A549 (cell line): ENCODE measurements at regions not wholly inside any gene's neighbourhood (a gene's known extent, or its start where the extent isn't known, plus 50 kb on each side); places are given as distances from the start of the nearest gene placed in this dataset.

Experiments
- BHLHE40 ChIP-seq: IDR thresholded peaks from 2 replicates; pipeline ENCODE4 v1.6.1; 2012; ENCODE audit warnings: low read depth, low read length, inconsistent platforms
- CTCF ChIP-seq: fragments of >200 bp; sonication (Bioruptor Twin); formaldehyde crosslinking; IDR thresholded peaks from 3 replicates; pipeline ENCODE4 v1.5.1; 2016
- EP300 ChIP-seq, 2 experiments: fragments of >200 bp; sonication (Bioruptor Twin); formaldehyde crosslinking; IDR thresholded peaks; 2 replicates in 1 of 2; 3 replicates in 1 of 2; pipeline ENCODE4 v1.6.1; 2016 to 2017
- ESRRA ChIP-seq: fragments of 150-350 bp; IDR thresholded peaks from 2 replicates; pipeline ENCODE4 v1.6.1; 2014; ENCODE audit warnings: mild to moderate bottlenecking, low read length, borderline replicate concordance
- HOXA7 ChIP-seq: fragments of 250-450 bp; sonication (Bioruptor Pico); IDR thresholded peaks from 2 replicates; pipeline ENCODE4 v1.5.0; 2020; ENCODE audit warnings: mild to moderate bottlenecking, moderate library complexity
- KDM1A ChIP-seq: fragments of 200-600 bp; sonication (generic); IDR thresholded peaks from 2 replicates; pipeline ENCODE4 v1.6.1; 2016; ENCODE audit warnings: low read depth, mild to moderate bottlenecking
- MAZ ChIP-seq: fragments of 150-350 bp; IDR thresholded peaks from 2 replicates; pipeline ENCODE4 v1.6.1; 2014; ENCODE audit warnings: antibody characterized with exemption, low read depth, low read length, borderline replicate concordance
- PHF8 ChIP-seq: fragments of 200-600 bp; sonication (generic); IDR thresholded peaks from 2 replicates; pipeline ENCODE4 v1.6.1; 2016; ENCODE audit warnings: low read depth, mild to moderate bottlenecking, antibody characterized with exemption, moderate library complexity, borderline replicate concordance
- POLR2AphosphoS2 ChIP-seq: conservative IDR thresholded peaks from 2 replicates; pipeline ENCODE4 v1.6.1; 2012; ENCODE audit warnings: low read length, improper control_type of control experiment, inconsistent platforms
- RAD21 ChIP-seq, 2 experiments: fragments of >200 bp in 1 of 2; sonication (Bioruptor Twin) in 1 of 2; formaldehyde crosslinking in 1 of 2; IDR thresholded peaks in 1 of 2; conservative IDR thresholded peaks in 1 of 2; 2 replicates in 1 of 2; 3 replicates in 1 of 2; pipeline ENCODE4 v1.6.1; 2012 to 2018; ENCODE audit warnings: inconsistent platforms in 1 of 2
- RFX5 ChIP-seq: fragments of 450-650 bp; IDR thresholded peaks from 2 replicates; pipeline ENCODE4 v1.7.1; 2014; ENCODE audit warnings: antibody characterized with exemption, mild to moderate bottlenecking, moderate library complexity

- no peak for TF ChIP-seq RAD21 (conservative IDR thresholded peaks at IDR 0.05 in 1 of 2, IDR thresholded peaks at IDR 0.05 in 1 of 2)
- TF ChIP-seq ESRRA: no peak
- no peak for TF ChIP-seq POLR2AphosphoS2
- no peak for TF ChIP-seq BHLHE40
- no peak for TF ChIP-seq CTCF
- TF ChIP-seq MAZ: no peak
- no peak for TF ChIP-seq KDM1A
- no peak for TF ChIP-seq RFX5
- no peak for TF ChIP-seq PHF8
- no peak for TF ChIP-seq HOXA7 (CRISPR knock-in tag)
- TF ChIP-seq EP300 (IDR thresholded peaks at IDR 0.05): no peak
Measured at GRCh38 chr10:4590807-4591206, 235.2 kb upstream of the AKR1E2 start.
